Common myeloid progenitor, CD34-positive (primary cell): ENCODE measurements at regions not wholly inside any gene's neighbourhood (a gene's known extent, or its start where the extent isn't known, plus 50 kb on each side); places are given as distances from the start of the nearest gene placed in this dataset.

Experiments used
- CTCF ChIA-PET: fragments of 350-600 bp; sonication (Branson Sonifier 250); formaldehyde crosslinking; loops from one replicate; lab custom pipeline; 2021; ENCODE audit warnings: antibody characterized with exemption; lab: Charles Lee
- POLR2A ChIA-PET: fragments of 350-600 bp; sonication (Branson Sonifier 250); formaldehyde crosslinking; loops from one replicate; lab custom pipeline; 2021; ENCODE audit warnings: antibody characterized with exemption; lab: Charles Lee
- DNase-seq, 3 donors: peaks; one replicate each; pipeline versions ENCODE4 v3.0.0 to v3.0.0-alpha.2; 2013
- H3K27ac ChIP-seq, 2 experiments: 1 replicate in 1 of 2; 2 replicates in 1 of 2; pipeline ENCODE4 v1.7.0; 2013; ENCODE audit warnings: inconsistent platforms in 2 of 2, low read length in 2 of 2, mild to moderate bottlenecking in 2 of 2, low read depth in 1 of 2, moderate library complexity in 1 of 2; ENCODE audit not compliant: severe bottlenecking in 2 of 2, insufficient read depth in 1 of 2, poor library complexity in 1 of 2
- H3K27me3 ChIP-seq, 5 experiments: replicated peaks in 2 of 5; 1 replicate in 3 of 5; 2 replicates in 2 of 5; pipeline versions ENCODE4 v1.6.1 to v1.7.0; 2013; ENCODE audit warnings: low read length in 4 of 5, mild to moderate bottlenecking in 2 of 5, moderate library complexity in 2 of 5, inconsistent platforms in 1 of 5; ENCODE audit not compliant: insufficient read depth in 5 of 5, control insufficient read depth in 4 of 5
- H3K36me3 ChIP-seq, 4 experiments: 1 replicate in 2 of 4; 2 replicates in 2 of 4; pipeline versions ENCODE4 v1.6.1 to v1.7.0; 2013; ENCODE audit warnings: low read length in 3 of 4, control low read depth in 1 of 4, mild to moderate bottlenecking in 1 of 4; ENCODE audit not compliant: control insufficient read depth in 4 of 4, insufficient read depth in 4 of 4
- H3K4me1 ChIP-seq, 4 experiments: 1 replicate in 3 of 4; 2 replicates in 1 of 4; pipeline versions ENCODE4 v1.6.1 to v1.7.1; 2013; ENCODE audit warnings: low read length in 3 of 4, mild to moderate bottlenecking in 3 of 4, control low read depth in 1 of 4, inconsistent platforms in 1 of 4, moderate library complexity in 1 of 4; ENCODE audit not compliant: control insufficient read depth in 4 of 4, insufficient read depth in 4 of 4; ENCODE audit errors: control extremely low read depth in 1 of 4
- H3K4me3 ChIP-seq, 7 experiments: 1 replicate in 4 of 7; 2 replicates in 3 of 7; pipeline versions ENCODE4 v1.5.1 to v1.7.0; 2013; ENCODE audit warnings: mild to moderate bottlenecking in 7 of 7, low read length in 6 of 7, moderate library complexity in 6 of 7, inconsistent platforms in 2 of 7, low read depth in 2 of 7, control low read depth in 1 of 7; ENCODE audit not compliant: insufficient read depth in 4 of 7, control insufficient read depth in 1 of 7; ENCODE audit errors: extremely low read depth in 1 of 7
- H3K9me3 ChIP-seq, 5 experiments: 1 replicate in 4 of 5; 2 replicates in 1 of 5; pipeline versions ENCODE4 v1.6.1 to v1.7.1; 2013; ENCODE audit warnings: low read length in 4 of 5, mild to moderate bottlenecking in 2 of 5, inconsistent platforms in 1 of 5, low read depth in 1 of 5, moderate library complexity in 1 of 5; ENCODE audit not compliant: control insufficient read depth in 4 of 5, insufficient read depth in 2 of 5; ENCODE audit errors: control extremely low read depth in 1 of 5
- WGBS: methylation state at CpG from one replicate; pipeline ENCODE4 v1.1.5; 2013; ENCODE audit not compliant: insufficient coverage; 5-methylcytosine and 5-hydroxymethylcytosine counted together

GRCh38 chr1:186775881-186776560 is 52.7 kb upstream of the PLA2G4A start:
- Histone ChIP-seq H3K4me3 (no peak overlapping the region), H3K27me3 (no peaks in the 10 kb centered on the region), H3K9me3 (no peaks in the 10 kb centered on the region), H3K27ac (no peak overlapping the region), H3K4me1 (peaks cover 2 to 21% (median 7%) of the 10 kb centered on the region in 4 experiments), H3K36me3 (no peaks in the 10 kb centered on the region)
- POLR2A ChIA-PET: interaction anchor here (0.9 kb wide), 1 partner anchor 10 kb away, joined by 3 read pairs; no protein-coding TSS in a partner anchor
- CTCF ChIA-PET: no interaction called here
- WGBS: 40% methylated on average over 1 of the region's 1 CpG
- DNase-seq: peak; percentile 23 to 80 (median 67)

GRCh38 chr1:186775036-186775435 is 53.7 kb upstream of the PLA2G4A start:
- POLR2A ChIA-PET: no interaction called here
- Histone ChIP-seq H3K36me3 (no peaks in the 10 kb centered on the region), H3K27me3 (no peaks in the 10 kb centered on the region), H3K9me3 (no peaks in the 10 kb centered on the region), H3K27ac (no peak overlapping the region), H3K4me1 (peaks cover 2 to 21% (median 7%) of the 10 kb centered on the region in 4 experiments), H3K4me3 (no peak overlapping the region)
- WGBS: 100% methylated on average over 2 of the region's 2 CpGs
- no peak for DNase-seq
- CTCF ChIA-PET: no interaction called here

GRCh38 chr1:186772228-186772627 is 56.5 kb upstream of the PLA2G4A start:
- POLR2A ChIA-PET: no interaction called here
- no peak for DNase-seq
- Histone ChIP-seq H3K27me3 (no peaks in the 10 kb centered on the region), H3K27ac (no peak overlapping the region), H3K4me3 (no peak overlapping the region), H3K4me1 (peaks cover 2 to 17% (median 7%) of the 10 kb centered on the region in 4 experiments), H3K36me3 (no peaks in the 10 kb centered on the region), H3K9me3 (no peaks in the 10 kb centered on the region)
- CTCF ChIA-PET: interaction anchor here (1.2 kb wide), 1 partner anchor 166 kb away, joined by 10 read pairs; no protein-coding TSS in a partner anchor
- WGBS: 80% methylated on average over 1 of the region's 3 CpGs

GRCh38 chr1:186770421-186770820 is 58.3 kb upstream of the PLA2G4A start:
- no CpG with 5 or more reads among the region's 1 CpG for WGBS
- POLR2A ChIA-PET: no interaction called here
- no peak overlapping the region for H3K27ac ChIP-seq
- no peaks in the 10 kb centered on the region for H3K9me3 ChIP-seq
- no peak for DNase-seq
- peaks cover 0 to 10% (median under 1%) of the 10 kb centered on the region in 4 experiments for H3K4me1 ChIP-seq
- CTCF ChIA-PET: no interaction called here
- no peak overlapping the region for H3K4me3 ChIP-seq
- no peaks in the 10 kb centered on the region for H3K27me3 ChIP-seq
- no peaks in the 10 kb centered on the region for H3K36me3 ChIP-seq

GRCh38 chr1:186768906-186769305 is 59.8 kb upstream of the PLA2G4A start:
- Histone ChIP-seq H3K27ac (no peak overlapping the region), H3K36me3 (no peaks in the 10 kb centered on the region), H3K27me3 (no peaks in the 10 kb centered on the region), H3K9me3 (no peaks in the 10 kb centered on the region), H3K4me1 (no peaks in the 10 kb centered on the region), H3K4me3 (no peak overlapping the region)
- no peak for DNase-seq
- POLR2A ChIA-PET: no interaction called here
- CTCF ChIA-PET: interaction anchor here (1.2 to 1.9 kb wide), 2 partner anchors 9 to 20 kb away, joined by 3 to 4 read pairs; no protein-coding TSS in a partner anchor

- CTCF ChIA-PET: interaction anchor here (0.9 to 1.4 kb wide), 3 partner anchors 13 to 283 kb away, joined by 3 to 4 read pairs (median 3); no protein-coding TSS in a partner anchor
- Histone ChIP-seq H3K36me3 (no peaks in the 10 kb centered on the region), H3K4me1 (peaks cover 0 to 10% (median 3%) of the 10 kb centered on the region in 4 experiments), H3K27ac (no peak overlapping the region), H3K27me3 (no peaks in the 10 kb centered on the region), H3K9me3 (no peaks in the 10 kb centered on the region), H3K4me3 (no peak overlapping the region)
- no peak for DNase-seq
- POLR2A ChIA-PET: no interaction called here
- 100% methylated on average over 1 of the region's 1 CpG for WGBS
Measured at GRCh38 chr1:186765446-186765845, 63.3 kb upstream of the PLA2G4A start.

- Histone ChIP-seq H3K4me3 (no peak overlapping the region), H3K9me3 (no peaks in the 10 kb centered on the region), H3K27me3 (no peaks in the 10 kb centered on the region), H3K27ac (no peak overlapping the region), H3K36me3 (no peaks in the 10 kb centered on the region), H3K4me1 (peaks cover 0 to 16% (median 6%) of the 10 kb centered on the region in 4 experiments)
- ChIA-PET CTCF (interaction anchor here (0.7 kb wide), 1 partner anchor 25 kb away, joined by 3 read pairs; no protein-coding TSS in a partner anchor), POLR2A (no interaction called here)
- no CpG with 5 or more reads among the region's 1 CpG for WGBS
- DNase-seq: no peak
Measured at GRCh38 chr1:186763107-186763506, 65.6 kb upstream of the PLA2G4A start.
